RPMI7951 (cell line): ENCODE measurements at regions not wholly inside any gene's neighbourhood (a gene's known extent, or its start where the extent isn't known, plus 50 kb on each side); places are given as distances from the start of the nearest gene placed in this dataset.
"Not testable (repeated sequence)": the region's sequence is repeated elsewhere in the genome, so short reads cannot be mapped to it uniquely, and the experiment has no call there.

Experiments used
- DNase-seq: peaks from one replicate; pipeline ENCODE4 v3.0.0-alpha.2; 2012; ENCODE audit warnings: low read depth

GRCh38 chr15:20308027-20308690 is 233.4 kb downstream of the GOLGA6L6 start:
- DNase-seq = not testable (repeated sequence)

- DNase-seq = not testable (repeated sequence)
Observed at GRCh38 chr15:20307137-20307536, 234.5 kb downstream of the GOLGA6L6 start.

- DNase-seq = not testable (repeated sequence)
Observed at GRCh38 chr15:20306497-20307106, 235.0 kb downstream of the GOLGA6L6 start.

GRCh38 chr15:20305912-20306311 is 235.7 kb downstream of the GOLGA6L6 start:
- DNase-seq = not testable (repeated sequence)

GRCh38 chr15:20305015-20305465 is 236.6 kb downstream of the GOLGA6L6 start:
- DNase-seq = not testable (repeated sequence)

GRCh38 chr15:20304282-20305014 is 237.2 kb downstream of the GOLGA6L6 start:
- not testable (repeated sequence) for DNase-seq

GRCh38 chr15:20303248-20304171 is 238.1 kb downstream of the GOLGA6L6 start:
- not testable (repeated sequence) for DNase-seq

- DNase-seq = not testable (repeated sequence)
Observed at GRCh38 chr15:20302141-20303069, 239.2 kb downstream of the GOLGA6L6 start.

GRCh38 chr15:20301471-20302081 is 240.0 kb downstream of the GOLGA6L6 start:
- not testable (repeated sequence) for DNase-seq

GRCh38 chr15:20301041-20301390 is 240.6 kb downstream of the GOLGA6L6 start:
- DNase-seq = not testable (repeated sequence)

- not testable (repeated sequence) for DNase-seq
Observed at GRCh38 chr15:20300351-20301040, 241.1 kb downstream of the GOLGA6L6 start.

GRCh38 chr15:20297603-20298123 is 243.9 kb downstream of the GOLGA6L6 start:
- DNase-seq = not testable (repeated sequence)

- not testable (repeated sequence) for DNase-seq
Observed at GRCh38 chr15:20296261-20296660, 245.3 kb downstream of the GOLGA6L6 start.

- no peak for DNase-seq
Observed at GRCh38 chr15:20295238-20295811, 246.3 kb downstream of the GOLGA6L6 start.

- DNase-seq = no peak
Observed at GRCh38 chr15:20294651-20295237, 246.9 kb downstream of the GOLGA6L6 start.

GRCh38 chr15:20292422-20293005 is 249.1 kb downstream of the GOLGA6L6 start:
- not testable (repeated sequence) for DNase-seq

- DNase-seq = not testable (repeated sequence)
Observed at GRCh38 chr15:20291616-20292015, 250.0 kb downstream of the GOLGA6L6 start.

- not testable (repeated sequence) for DNase-seq
Observed at GRCh38 chr15:20290606-20291005, 251.0 kb downstream of the GOLGA6L6 start.
